GM19397 (cell line): ENCODE measurements at regions not wholly inside any gene's neighbourhood (a gene's known extent, or its start where the extent isn't known, plus 50 kb on each side); places are given as distances from the start of the nearest gene placed in this dataset.

Experiments
- ATAC-seq: cut with Tn5 transposase; IDR thresholded peaks from one replicate; pipeline ENCODE4 v1.9.1; 2021; ENCODE audit warnings: mild to moderate bottlenecking, moderate library complexity; ENCODE audit not compliant: unreplicated experiment

DNA sequence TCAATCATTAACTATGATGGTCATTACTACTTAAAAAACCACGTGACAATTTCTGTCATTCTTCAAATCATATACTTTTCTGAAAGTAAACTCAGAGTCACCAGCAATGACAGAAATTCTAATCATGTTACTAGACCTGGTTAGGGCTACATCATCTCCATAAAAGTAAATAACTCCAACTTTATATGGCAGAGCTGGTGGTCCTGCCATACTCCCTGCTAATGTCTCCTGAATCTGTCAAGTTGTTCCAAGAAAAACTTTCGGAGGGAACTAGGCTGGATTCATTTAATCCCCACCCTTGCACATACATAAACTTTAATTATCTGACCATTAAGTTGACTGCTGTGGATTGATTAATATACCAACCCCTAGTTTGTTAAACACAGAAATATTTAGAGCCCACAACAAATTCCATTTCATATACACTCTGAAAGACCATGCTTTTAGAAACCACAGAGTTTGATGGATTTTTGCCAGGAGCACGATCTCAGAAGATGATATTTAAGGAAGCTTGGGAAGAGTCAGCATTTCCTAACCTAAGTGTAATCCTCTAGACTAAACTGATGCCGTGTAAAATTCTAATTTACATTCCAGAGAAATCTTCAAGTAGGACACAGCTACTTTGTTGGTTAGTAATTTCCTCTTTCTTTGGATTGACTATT lies 577.0 kb downstream of the FAT4 start:
- no peak for ATAC-seq

DNA sequence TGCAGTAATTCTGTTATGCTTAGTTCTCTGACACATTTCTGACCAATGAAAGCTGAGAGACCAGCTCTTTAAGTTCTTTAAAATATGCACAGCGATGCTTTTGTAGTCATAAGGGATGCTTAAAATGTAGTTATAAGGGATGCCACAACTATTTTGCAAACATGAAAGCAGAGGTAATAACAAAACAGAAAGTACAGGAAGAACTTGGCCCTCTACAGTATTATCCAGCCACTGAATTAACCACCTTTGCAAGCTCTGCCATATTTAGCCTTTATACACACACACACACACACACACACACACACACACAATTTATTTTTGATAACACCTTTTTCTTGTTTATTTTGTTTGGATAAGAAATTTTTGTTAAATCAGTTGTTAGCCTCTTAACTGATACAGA lies 590.0 kb downstream of the FAT4 start:
- no peak for ATAC-seq

- ATAC-seq, result no peak
Measured at GRCh38 chr4:125911058-125911457, 596.3 kb downstream of the FAT4 start.

DNA sequence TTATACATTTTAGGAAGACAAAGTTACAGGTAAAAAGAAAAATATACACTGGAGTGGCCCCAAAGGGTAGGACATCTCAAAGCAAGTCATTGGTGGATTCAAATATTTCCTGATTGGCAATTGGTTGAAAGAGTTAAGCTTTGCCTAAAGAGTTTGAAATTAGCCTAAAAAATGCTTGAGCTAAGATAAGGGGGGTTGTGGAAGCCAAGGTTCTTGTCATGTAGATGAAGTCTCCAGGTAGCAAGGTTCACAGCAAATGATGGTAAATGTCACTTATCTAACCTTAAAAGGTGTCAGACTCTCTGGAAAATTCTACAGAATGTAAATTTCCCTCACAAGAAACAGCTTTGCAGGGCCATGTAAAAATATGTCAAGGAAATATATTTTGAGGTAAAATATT lies 596.7 kb downstream of the FAT4 start:
- no peak for ATAC-seq

DNA sequence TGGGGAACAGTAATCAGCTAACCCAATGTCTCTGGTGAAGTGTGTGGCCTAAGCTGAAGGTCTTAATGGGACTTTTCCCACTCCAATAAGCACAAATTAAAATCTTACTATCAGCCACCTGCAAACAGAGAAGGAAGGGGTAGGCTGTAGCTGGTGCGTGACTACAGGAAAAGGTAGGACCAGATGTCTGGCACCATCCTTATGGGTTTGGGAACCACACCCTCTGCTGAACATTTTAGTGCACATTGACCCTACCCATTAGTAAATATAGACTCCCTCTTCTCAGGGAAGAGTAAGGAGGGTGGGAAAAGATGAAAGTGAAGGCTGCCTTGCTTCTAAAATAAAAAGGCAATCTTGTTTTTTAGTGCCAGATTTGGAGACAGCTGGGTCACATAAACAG lies 602.8 kb downstream of the FAT4 start:
- no peak for ATAC-seq

- no peak for ATAC-seq
Measured at GRCh38 chr4:125928652-125929051, 613.9 kb downstream of the FAT4 start.

DNA sequence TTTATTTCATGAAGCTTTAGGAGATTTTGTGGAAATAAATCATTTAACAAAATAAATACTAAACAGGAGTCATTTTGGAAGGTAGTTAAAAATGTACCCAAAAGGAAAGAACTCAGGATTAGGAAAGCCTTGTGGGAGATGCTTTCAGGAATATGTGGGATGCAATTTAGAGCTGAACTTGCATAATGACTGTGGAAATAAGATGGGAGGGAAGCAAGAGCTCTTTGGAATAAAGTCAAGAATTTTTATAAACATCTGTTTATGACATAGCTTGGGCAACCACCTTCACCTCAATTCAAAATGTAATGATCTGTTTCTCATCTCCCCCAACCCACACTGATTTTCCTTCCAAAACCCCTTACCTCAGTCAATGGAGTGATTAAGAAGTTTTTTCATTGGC lies 623.8 kb downstream of the FAT4 start:
- ATAC-seq, result no peak

GRCh38 chr4:125940426-125940825 lies 625.7 kb downstream of the FAT4 start:
- ATAC-seq, result no peak

GRCh38 chr4:125944966-125945365 lies 630.2 kb downstream of the FAT4 start:
- ATAC-seq, result no peak

GRCh38 chr4:125948021-125948420 lies 633.3 kb downstream of the FAT4 start:
- ATAC-seq, result no peak

- no peak for ATAC-seq
Measured at GRCh38 chr4:125951261-125951887, 636.6 kb downstream of the FAT4 start.

- no peak for ATAC-seq
Measured at GRCh38 chr4:125952631-125953030, 637.9 kb downstream of the FAT4 start.

DNA sequence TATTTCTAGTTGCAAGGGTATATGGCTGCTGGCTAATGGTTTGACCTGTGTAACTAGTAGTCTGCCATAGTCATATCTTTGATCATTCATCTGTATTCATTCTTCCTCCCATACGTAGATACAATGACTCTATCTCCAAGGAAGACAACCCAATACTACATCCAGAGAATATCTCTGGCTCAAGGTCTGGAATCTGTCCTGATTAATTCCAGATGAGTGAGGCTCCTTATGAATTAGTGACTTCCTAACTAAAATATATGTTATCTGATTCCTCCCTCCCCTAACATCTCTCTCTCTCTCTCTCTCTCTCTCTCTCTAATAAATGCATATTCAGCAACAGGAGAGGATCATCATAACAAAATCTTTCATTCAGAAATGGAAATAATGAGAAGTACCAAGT lies 641.5 kb downstream of the FAT4 start:
- ATAC-seq, result no peak

DNA sequence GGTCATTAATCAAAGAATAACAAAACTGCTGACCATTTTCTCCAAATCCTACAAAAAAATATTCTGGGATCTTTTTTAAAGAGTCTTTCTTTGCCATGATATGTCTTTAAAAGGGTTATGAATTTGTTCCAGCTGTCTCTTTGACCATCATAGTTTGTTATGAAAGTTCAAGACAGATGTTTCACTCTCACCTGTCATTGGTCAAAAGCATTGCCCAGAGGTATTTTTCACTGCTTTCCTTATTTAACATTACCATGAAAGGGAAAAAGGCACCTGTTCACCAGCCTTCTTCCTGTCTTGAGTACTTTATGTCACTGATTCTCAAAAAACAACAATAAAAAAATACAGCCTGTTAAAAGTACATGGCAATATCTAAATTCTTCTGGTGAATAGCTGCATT lies 643.8 kb downstream of the FAT4 start:
- ATAC-seq, result no peak

DNA sequence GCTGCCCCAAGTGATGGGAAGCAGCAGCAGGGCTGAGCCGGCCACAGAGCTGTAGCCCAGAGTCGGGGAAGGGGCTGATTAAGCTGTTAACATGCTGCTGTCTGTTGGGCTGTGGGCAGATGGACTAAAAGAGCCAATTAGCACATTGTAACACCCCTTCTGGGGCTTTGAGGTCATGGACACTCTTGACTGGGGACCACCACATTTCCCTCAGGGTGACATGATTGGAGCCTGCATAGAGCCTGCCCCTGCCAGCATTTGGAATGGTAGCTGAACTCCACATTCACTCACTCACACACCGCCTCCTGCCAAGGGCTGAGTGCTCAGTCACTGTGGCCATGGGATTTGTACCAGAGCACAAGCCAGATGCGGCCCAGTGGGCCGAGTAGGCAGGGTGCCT lies 646.9 kb downstream of the FAT4 start:
- ATAC-seq, result no peak

- ATAC-seq, result no peak
Measured at GRCh38 chr4:125975861-125976397, 661.2 kb downstream of the FAT4 start.

DNA sequence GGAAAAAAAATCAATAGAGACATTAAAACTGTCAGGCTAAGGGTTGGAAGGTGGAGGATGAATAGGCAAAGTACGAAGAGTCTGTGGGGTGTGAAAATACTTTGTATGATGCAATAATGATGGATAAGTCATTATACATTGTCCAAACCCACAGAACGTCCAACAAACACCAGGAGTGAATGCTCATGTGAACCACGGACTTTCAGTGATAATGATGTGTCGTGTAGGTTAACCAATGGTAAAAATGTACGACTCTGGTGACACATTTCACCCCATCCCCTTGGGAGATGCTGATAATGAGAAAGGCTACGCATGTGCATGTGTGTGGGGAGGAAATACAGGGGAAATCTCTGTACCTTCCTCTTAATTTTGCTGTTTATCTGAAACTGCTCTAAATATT lies 665.2 kb downstream of the FAT4 start:
- no peak for ATAC-seq

- no peak for ATAC-seq
Measured at GRCh38 chr4:125983168-125983567, 668.4 kb downstream of the FAT4 start.

DNA sequence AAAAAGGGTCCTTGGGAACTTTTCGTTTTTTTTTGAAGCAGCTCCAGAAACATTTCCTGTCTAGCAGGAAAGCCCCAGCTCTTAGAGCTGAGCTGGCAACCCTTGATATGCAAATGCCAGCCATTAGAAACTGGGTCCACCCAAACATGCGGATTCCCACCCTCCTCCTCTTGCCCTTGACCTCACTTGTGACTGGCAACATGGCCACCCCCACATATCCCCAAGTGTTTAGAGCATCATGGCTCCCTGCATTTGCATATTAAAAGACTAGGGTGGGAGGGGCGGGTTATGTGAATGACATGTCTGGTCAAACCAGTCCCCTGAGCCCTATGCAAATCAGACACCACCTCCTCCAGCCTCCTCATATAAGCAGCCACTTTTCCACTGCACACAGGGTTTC lies 671.1 kb downstream of the FAT4 start:
- no peak for ATAC-seq

DNA sequence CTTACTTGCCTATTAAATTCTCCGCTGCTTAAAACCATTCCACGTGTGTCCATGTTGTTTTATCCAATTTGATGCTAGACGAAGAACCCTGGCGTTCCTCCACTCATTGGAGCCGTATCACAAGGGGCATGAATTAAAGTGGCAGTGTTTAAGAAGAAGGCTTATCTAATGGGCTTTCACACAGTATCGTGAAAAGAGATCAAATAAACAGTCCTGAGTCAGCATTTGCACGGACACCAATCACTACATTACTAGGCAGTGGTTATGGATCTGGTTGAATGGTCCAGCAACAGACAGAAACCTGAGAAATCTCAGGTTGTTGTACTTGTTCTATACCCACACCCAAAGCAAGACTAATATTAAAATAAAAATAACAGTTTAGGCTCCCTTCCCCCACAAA lies 671.6 kb downstream of the FAT4 start:
- no peak for ATAC-seq

DNA sequence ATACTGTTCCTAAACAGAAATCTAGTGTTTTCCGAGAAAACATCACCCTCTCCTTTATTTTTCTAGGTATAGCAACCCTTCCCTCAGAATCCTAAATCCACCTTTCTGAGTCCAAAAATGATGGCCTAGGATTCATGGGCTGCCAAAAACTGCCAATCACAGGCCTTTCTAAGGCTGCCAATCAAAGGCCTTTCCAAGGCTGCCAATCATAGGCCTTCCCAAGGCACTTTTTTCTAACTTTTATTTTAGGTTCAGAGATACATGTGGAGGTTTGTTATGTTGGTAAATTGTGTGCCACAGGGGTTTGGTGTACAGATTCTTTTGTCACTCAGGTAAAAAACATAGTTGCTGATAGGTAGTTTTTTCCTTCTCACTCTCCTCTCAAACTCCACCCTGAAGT lies 673.7 kb downstream of the FAT4 start:
- ATAC-seq, result no peak

DNA sequence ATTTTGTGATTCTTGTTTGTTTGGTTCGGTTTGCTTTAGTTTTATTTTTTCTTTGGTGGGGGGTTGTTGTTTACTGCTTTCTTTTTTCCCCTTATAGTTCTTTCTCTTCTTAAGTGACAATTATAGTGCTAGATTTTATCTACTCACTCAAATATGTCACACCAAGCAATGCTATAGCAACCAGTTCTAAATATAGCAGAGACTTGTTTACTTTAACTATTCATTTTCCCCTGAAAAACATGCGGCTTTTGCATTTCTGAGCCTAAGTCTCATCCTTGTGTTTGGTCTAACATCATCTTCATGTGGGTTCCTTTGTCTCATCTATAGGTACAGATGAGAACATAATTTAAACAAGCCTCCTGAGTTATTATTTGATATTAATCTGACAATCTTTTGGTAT lies 676.6 kb downstream of the FAT4 start:
- ATAC-seq, result no peak

- no peak for ATAC-seq
Measured at GRCh38 chr4:125992891-125993290, 678.1 kb downstream of the FAT4 start.
